ENCODE measurements at regions not wholly inside any gene's neighbourhood (a gene's known extent, or its start where the extent isn't known, plus 50 kb on each side); places are given as distances from the start of the nearest gene placed in this dataset.

DNA sequence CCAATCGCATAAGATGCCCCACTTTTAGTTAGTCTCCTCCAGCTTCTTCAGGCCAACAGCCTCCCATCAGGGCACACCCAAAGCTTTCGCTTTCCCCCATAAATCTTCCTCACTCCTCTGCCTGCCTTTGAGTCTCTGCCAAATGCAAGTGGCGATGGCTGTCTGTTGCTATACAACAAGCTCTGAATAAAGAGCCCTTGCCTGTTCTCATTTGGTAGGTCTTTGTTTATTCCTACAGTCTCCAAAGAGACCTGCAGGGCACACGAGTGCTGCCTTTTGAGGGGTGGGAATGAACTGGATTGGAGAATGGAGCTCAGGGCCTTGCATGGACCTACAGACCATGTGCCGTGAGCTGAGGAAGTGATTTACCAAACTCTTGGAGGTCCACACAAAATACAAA lies 52.2 kb upstream of the SOD3 start:
- TF ChIP-seq, protein P1, sequence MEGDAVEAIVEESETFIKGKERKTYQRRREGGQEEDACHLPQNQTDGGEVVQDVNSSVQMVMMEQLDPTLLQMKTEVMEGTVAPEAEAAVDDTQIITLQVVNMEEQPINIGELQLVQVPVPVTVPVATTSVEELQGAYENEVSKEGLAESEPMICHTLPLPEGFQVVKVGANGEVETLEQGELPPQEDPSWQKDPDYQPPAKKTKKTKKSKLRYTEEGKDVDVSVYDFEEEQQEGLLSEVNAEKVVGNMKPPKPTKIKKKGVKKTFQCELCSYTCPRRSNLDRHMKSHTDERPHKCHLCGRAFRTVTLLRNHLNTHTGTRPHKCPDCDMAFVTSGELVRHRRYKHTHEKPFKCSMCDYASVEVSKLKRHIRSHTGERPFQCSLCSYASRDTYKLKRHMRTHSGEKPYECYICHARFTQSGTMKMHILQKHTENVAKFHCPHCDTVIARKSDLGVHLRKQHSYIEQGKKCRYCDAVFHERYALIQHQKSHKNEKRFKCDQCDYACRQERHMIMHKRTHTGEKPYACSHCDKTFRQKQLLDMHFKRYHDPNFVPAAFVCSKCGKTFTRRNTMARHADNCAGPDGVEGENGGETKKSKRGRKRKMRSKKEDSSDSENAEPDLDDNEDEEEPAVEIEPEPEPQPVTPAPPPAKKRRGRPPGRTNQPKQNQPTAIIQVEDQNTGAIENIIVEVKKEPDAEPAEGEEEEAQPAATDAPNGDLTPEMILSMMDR (IDR thresholded peaks at IDR 0.05) = no peak
- H3K27ac ChIP-seq = no peak overlapping the region
- H3K9ac ChIP-seq = no peak overlapping the region
- H3K4me2 ChIP-seq (ENCODE audit: low read length) = no peak overlapping the region
- H3K36me3 ChIP-seq (ENCODE audit: control insufficient read depth, insufficient read depth, low read length) = no peaks in the 10 kb centered on the region
- H3K27me3 ChIP-seq (ENCODE audit: control insufficient read depth, insufficient read depth, low read length) = no peaks in the 10 kb centered on the region
- no peaks in the 10 kb centered on the region for H3K79me2 ChIP-seq
- no peaks in the 10 kb centered on the region for H3K4me1 ChIP-seq
- no peaks in the 10 kb centered on the region for H3K9me3 ChIP-seq (ENCODE audit: control insufficient read depth, low read length)
- H3K4me3 ChIP-seq (ENCODE audit: low read depth, low read length) = no peak overlapping the region
- H2AFZ ChIP-seq = no peak overlapping the region

DNA sequence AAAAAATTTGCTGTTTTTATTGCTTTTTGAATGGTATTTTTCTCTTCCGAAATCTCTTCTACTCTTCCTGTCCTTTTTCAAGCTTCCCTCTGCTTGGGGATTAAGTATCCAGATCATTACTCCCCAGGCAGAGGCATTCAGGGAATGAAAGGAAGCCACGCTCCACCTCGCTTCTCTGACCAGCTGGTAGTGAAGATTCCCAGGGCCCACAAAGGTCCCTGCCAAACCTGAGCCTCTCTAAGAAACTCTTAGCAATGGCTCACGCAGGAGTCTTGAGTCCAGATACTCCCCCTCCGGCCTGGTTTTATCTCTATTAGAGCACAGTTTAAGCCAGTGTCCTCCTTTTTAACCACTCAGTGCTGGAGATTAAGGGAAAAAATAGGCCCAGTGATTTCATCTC lies 51.4 kb upstream of the SOD3 start:
- Histone ChIP-seq H3K9me3 (ENCODE audit: control insufficient read depth, low read length) (no peaks in the 10 kb centered on the region), H3K27me3 (ENCODE audit: control insufficient read depth, insufficient read depth, low read length) (no peaks in the 10 kb centered on the region), H3K9ac (no peak overlapping the region), H3K4me2 (ENCODE audit: low read length) (no peak overlapping the region), H3K79me2 (no peaks in the 10 kb centered on the region), H2AFZ (no peak overlapping the region), H3K36me3 (ENCODE audit: control insufficient read depth, insufficient read depth, low read length) (no peaks in the 10 kb centered on the region), H3K4me1 (no peaks in the 10 kb centered on the region), H3K4me3 (ENCODE audit: low read depth, low read length) (no peak overlapping the region), H3K27ac (no peak overlapping the region)
- TF ChIP-seq, protein P1 (IDR thresholded peaks at IDR 0.05) = no peak

DNA sequence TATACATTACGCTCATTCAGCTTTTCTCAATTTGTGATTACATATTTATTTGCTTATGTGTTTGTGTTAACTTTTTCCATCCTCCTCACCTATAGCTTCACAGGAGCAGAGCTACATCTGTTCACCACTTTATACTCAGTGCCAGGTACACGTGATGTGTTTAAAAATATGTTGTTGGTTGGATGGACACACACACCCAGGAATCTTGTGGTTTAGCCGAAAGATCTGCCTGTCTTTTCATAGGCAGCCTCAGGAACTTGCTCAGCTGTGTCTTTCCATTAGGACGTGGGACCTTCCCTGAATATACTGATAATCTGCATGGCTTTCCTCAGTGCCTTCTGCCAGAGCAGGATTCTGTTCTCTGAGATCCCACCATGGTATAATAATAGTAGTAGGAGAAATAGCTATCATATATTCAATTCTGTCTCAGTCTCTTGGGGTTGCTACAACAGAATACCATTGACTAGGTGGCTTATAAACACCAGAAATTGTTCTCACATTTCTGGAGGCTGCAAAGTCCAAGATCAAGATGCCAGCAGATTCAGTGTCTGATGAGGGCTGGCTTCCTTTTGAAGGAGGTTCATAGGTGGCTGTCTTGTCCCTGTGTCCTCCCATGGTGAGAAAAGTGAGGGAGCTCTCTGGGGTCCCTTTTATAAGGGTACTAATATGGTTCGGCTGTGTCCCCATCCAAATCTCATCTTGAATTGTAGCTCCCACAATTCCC lies 50.0 kb upstream of the SOD3 start:
- TF ChIP-seq, protein P1 (IDR thresholded peaks at IDR 0.05) = no peak
- no peak overlapping the region for H3K4me3 ChIP-seq (ENCODE audit: low read depth, low read length)
- H3K9ac ChIP-seq = no peak overlapping the region
- H3K27me3 ChIP-seq (ENCODE audit: control insufficient read depth, insufficient read depth, low read length) = no peaks in the 10 kb centered on the region
- no peak overlapping the region for H3K27ac ChIP-seq
- H3K9me3 ChIP-seq (ENCODE audit: control insufficient read depth, low read length) = no peaks in the 10 kb centered on the region
- no peaks in the 10 kb centered on the region for H3K36me3 ChIP-seq (ENCODE audit: control insufficient read depth, insufficient read depth, low read length)
- H3K79me2 ChIP-seq = no peaks in the 10 kb centered on the region
- H3K4me1 ChIP-seq = no peaks in the 10 kb centered on the region
- H3K4me2 ChIP-seq (ENCODE audit: low read length) = no peak overlapping the region
- no peak overlapping the region for H2AFZ ChIP-seq
